Transverse colon (tissue), 4 donors: ENCODE measurements at regions not wholly inside any gene's neighbourhood (a gene's known extent, or its start where the extent isn't known, plus 50 kb on each side); places are given as distances from the start of the nearest gene placed in this dataset.

Experiments
- DNase-seq: peaks from one replicate; pipeline ENCODE4 v3.0.0-alpha.2; 2019
- H3K27ac ChIP-seq, 4 donors: fragments of 200-600 bp; sonication (generic); 2 replicates each; pipeline ENCODE4 v1.5.1; 2016 to 2018; ENCODE audit warnings: inconsistent platforms in 4 of 4
- H3K27me3 ChIP-seq: fragments of 200-600 bp; sonication (generic); 2 replicates; pipeline ENCODE4 v1.5.1; 2017; ENCODE audit warnings: inconsistent platforms
- H3K36me3 ChIP-seq, 4 donors: fragments of 200-600 bp; sonication (generic); 2 replicates each; pipeline ENCODE4 v1.5.1; 2017 to 2019; ENCODE audit warnings: inconsistent platforms in 4 of 4
- H3K4me1 ChIP-seq, 4 donors: fragments of 200-600 bp; sonication (generic); 2 replicates each; pipeline ENCODE4 v1.5.1; 2017 to 2020; ENCODE audit warnings: inconsistent platforms in 4 of 4
- H3K4me3 ChIP-seq, 4 donors: fragments of 200-600 bp; sonication (generic); 1 replicate in 1 of 4; 2 replicates in 3 of 4; pipeline versions ENCODE4 v1.5.1 to v1.6.1; 2017 to 2019; ENCODE audit warnings: inconsistent platforms in 4 of 4
- H3K9me3 ChIP-seq, 2 donors: fragments of 200-600 bp; sonication (generic); 2 replicates each; pipeline ENCODE4 v1.5.1; 2017 to 2019; ENCODE audit warnings: inconsistent platforms in 2 of 2
- EP300 ChIP-seq: sonication (generic); formaldehyde crosslinking; IDR thresholded peaks from one replicate; pipeline ENCODE4 v1.6.1; 2017; ENCODE audit warnings: antibody characterized with exemption, low read depth
- POLR2A ChIP-seq: fragments of 450-650 bp; IDR thresholded peaks from one replicate; pipeline ENCODE4 v1.6.1; 2016; ENCODE audit warnings: antibody characterized with exemption, mild to moderate bottlenecking, moderate library complexity
- POLR2AphosphoS5 ChIP-seq, 3 donors: sonication (generic); formaldehyde crosslinking; IDR thresholded peaks; one replicate each; pipeline ENCODE4 v1.6.1; 2016; ENCODE audit warnings: antibody characterized with exemption in 3 of 3
- WGBS, 2 donors: methylation state at CpG; one replicate each; pipeline ENCODE4 v1.1.5; 2018; ENCODE audit warnings: low coverage in 1 of 2; 5-methylcytosine and 5-hydroxymethylcytosine counted together
- in situ Hi-C, 4 donors: fragments of 200-750 bp; cut with MboI; loops; one replicate each; pipeline versions ENCODE4 v1.15.0 to v1.15.1; 2017; ENCODE audit warnings: low sequenced_read_pairs in 3 of 4, low pct_ligation_motif_present in 1 of 4, low pct_unique_long_range_greater_than_20kb in 1 of 4
- intact Hi-C: fragments of 100-400 bp; cut with DNase I; formaldehyde crosslinking; loops from one replicate; pipeline ENCODE4 v1.15.1; 2023; ENCODE audit warnings: low total_unique reads
- TF ChIP-seq, protein P1 (sequence below), 5 experiments: fragments of 200-600 bp in 3 of 5; fragments of 450-650 bp in 2 of 5; sonication (generic) in 3 of 5; IDR thresholded peaks; 1 replicate in 2 of 5; 2 replicates in 3 of 5; pipeline ENCODE4 v1.5.1; 2016 to 2017; ENCODE audit warnings: antibody characterized with exemption in 5 of 5, inconsistent platforms in 3 of 5, mild to moderate bottlenecking in 2 of 5, moderate library complexity in 1 of 5

DNA sequence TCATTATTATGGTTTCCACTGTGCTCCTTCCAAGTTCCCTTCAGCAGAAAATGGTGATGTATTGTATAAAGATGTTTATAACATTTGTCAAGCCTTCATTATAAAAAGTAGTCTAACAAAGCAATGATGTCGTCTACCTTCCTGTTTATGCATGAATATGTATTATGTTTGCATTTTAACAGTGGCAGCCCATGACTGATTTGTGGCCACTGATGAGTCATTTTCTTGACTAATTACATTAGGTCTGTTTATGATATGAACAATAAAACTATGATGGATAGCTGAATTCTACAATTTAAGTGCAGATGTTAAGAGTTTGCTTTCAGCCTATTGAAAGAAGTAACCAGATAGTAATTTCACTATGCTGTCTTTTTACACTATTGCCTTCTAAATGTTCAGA, 75.4 kb upstream of the ADAMTS19 start:
- TF ChIP-seq POLR2A (no peak), POLR2AphosphoS5 (IDR thresholded peaks at IDR 0.05) (no peak), EP300 (no peak)
- TF ChIP-seq, protein P1, sequence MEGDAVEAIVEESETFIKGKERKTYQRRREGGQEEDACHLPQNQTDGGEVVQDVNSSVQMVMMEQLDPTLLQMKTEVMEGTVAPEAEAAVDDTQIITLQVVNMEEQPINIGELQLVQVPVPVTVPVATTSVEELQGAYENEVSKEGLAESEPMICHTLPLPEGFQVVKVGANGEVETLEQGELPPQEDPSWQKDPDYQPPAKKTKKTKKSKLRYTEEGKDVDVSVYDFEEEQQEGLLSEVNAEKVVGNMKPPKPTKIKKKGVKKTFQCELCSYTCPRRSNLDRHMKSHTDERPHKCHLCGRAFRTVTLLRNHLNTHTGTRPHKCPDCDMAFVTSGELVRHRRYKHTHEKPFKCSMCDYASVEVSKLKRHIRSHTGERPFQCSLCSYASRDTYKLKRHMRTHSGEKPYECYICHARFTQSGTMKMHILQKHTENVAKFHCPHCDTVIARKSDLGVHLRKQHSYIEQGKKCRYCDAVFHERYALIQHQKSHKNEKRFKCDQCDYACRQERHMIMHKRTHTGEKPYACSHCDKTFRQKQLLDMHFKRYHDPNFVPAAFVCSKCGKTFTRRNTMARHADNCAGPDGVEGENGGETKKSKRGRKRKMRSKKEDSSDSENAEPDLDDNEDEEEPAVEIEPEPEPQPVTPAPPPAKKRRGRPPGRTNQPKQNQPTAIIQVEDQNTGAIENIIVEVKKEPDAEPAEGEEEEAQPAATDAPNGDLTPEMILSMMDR (IDR thresholded peaks at IDR 0.05) = no peak
- Histone ChIP-seq H3K27me3 (no peaks in the 10 kb centered on the region), H3K27ac (no peak overlapping the region), H3K4me3 (no peak overlapping the region), H3K9me3 (no peaks in the 10 kb centered on the region), H3K4me1 (peaks cover 0 to 7% (median 0%) of the 10 kb centered on the region in 4 donors), H3K36me3 (no peaks in the 10 kb centered on the region)
- no peak for DNase-seq
- intact Hi-C loops = loop anchor here (1.0 kb wide), 1 partner anchor 21 kb away; no protein-coding TSS in a partner anchor
- in situ Hi-C loops = no loop called here
- 44 to 72% methylated on average over 1 of the region's 1 CpG for WGBS, 2 donors

DNA sequence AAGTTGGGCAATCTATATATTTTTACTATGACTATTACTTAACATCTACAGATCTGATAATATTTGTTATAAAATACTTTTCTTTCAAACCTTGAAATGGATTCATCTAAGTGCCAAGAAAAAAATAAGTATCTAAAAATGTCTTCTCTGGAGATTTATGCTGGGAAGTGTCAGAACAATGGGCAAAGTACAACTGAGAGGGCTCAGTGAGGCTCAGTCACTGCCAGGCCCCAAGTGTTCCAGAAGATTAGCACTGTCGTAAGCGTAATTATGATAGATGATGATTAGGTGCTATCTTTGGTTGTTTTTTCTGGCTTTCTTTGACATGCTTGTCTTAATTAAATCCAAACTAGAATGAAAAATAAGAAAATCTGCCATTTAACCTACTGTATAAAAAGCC, 72.2 kb upstream of the ADAMTS19 start:
- intact Hi-C loops (no loop called here), in situ Hi-C loops (no loop called here)
- Histone ChIP-seq H3K4me1 (peaks cover 0 to 7% (median 0%) of the 10 kb centered on the region in 4 donors), H3K9me3 (no peaks in the 10 kb centered on the region), H3K27ac (no peak overlapping the region), H3K36me3 (no peaks in the 10 kb centered on the region), H3K27me3 (no peaks in the 10 kb centered on the region), H3K4me3 (no peak overlapping the region)
- WGBS, 2 donors = 55 to 65% methylated on average over 2 of the region's 2 CpGs
- TF ChIP-seq POLR2AphosphoS5 (IDR thresholded peaks at IDR 0.05) = no peak
- TF ChIP-seq EP300 = no peak
- DNase-seq = no peak

- Histone ChIP-seq H3K36me3 (no peaks in the 10 kb centered on the region), H3K9me3 (no peaks in the 10 kb centered on the region), H3K4me3 (no peak overlapping the region), H3K27ac (no peak overlapping the region), H3K27me3 (no peaks in the 10 kb centered on the region), H3K4me1 (no peaks in the 10 kb centered on the region)
- TF ChIP-seq POLR2AphosphoS5 (IDR thresholded peaks at IDR 0.05) = no peak
- TF ChIP-seq EP300 = no peak
- TF ChIP-seq, protein P1 (IDR thresholded peaks at IDR 0.05) = no peak
- no peak for TF ChIP-seq POLR2A
- WGBS, 2 donors = 72 to 78% methylated on average over 6 of the region's 6 CpGs
- DNase-seq = no peak
- intact Hi-C loops (no loop called here), in situ Hi-C loops (no loop called here)
These were observed 67.4 kb upstream of the ADAMTS19 start for GRCh38 chr5:129392681-129393080.

GRCh38 chr5:129395247-129395646, 64.9 kb upstream of the ADAMTS19 start:
- Histone ChIP-seq H3K9me3 (no peaks in the 10 kb centered on the region), H3K4me3 (no peak overlapping the region), H3K27me3 (no peaks in the 10 kb centered on the region), H3K27ac (no peak overlapping the region), H3K4me1 (no peaks in the 10 kb centered on the region), H3K36me3 (no peaks in the 10 kb centered on the region)
- TF ChIP-seq, protein P1 (IDR thresholded peaks at IDR 0.05) = no peak
- TF ChIP-seq POLR2A (no peak), POLR2AphosphoS5 (IDR thresholded peaks at IDR 0.05) (no peak)
- DNase-seq = no peak
- in situ Hi-C loops = no loop called here
- intact Hi-C loops = no loop called here
- WGBS, 2 donors = 96% methylated on average over 5 of the region's 5 CpGs

DNA sequence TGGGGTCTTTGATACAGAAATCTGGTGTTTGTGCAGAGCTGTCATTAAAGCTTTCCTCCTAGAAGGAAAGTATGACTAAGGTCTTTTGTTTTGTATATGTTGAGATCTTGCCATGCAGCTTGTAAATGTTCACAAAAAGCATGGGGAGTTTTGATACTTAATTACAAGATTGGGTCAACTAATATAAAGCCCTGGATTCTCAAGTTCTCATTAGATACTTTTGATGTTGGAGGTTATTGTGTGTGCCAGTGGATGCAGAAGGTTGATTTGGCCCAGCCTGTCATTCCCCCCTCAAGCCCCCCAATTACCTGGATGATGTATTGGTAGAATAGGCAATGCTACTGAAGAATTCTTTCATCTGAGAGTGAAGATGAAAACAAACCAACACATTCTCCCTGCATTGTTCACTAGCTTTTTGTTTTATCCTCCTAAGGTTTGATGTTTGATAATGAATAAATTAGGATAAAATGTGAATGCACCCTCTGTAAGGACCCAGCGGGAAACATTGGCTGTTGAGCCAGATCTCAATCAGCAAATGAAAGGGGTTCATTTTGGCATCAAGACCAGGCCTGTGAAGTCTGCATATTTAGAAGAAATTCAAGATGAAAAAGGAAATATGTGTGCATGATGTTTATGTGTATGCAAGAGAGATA, 61.9 kb upstream of the ADAMTS19 start:
- H3K4me1 ChIP-seq = no peaks in the 10 kb centered on the region
- H3K9me3 ChIP-seq = no peaks in the 10 kb centered on the region
- no peak for DNase-seq
- in situ Hi-C loops (no loop called here), intact Hi-C loops (no loop called here)
- H3K27me3 ChIP-seq = no peaks in the 10 kb centered on the region
- 87 to 92% methylated on average over 1 of the region's 1 CpG for WGBS, 2 donors
- no peak for TF ChIP-seq POLR2AphosphoS5 (IDR thresholded peaks at IDR 0.05)
- TF ChIP-seq POLR2A = no peak
- TF ChIP-seq, protein P1 (IDR thresholded peaks at IDR 0.05) = no peak
- no peak for TF ChIP-seq EP300
- no peak overlapping the region for H3K27ac ChIP-seq
- no peak overlapping the region for H3K4me3 ChIP-seq
- no peaks in the 10 kb centered on the region for H3K36me3 ChIP-seq
